IMR-90 (cell line): ENCODE measurements at regions not wholly inside any gene's neighbourhood (a gene's known extent, or its start where the extent isn't known, plus 50 kb on each side); places are given as distances from the start of the nearest gene placed in this dataset.

Experiments used
- ATAC-seq: fragments of 200-7000 bp; cut with Tn5 transposase; 2 replicates; pipeline ENCODE4 v1.9.1; 2020; ENCODE audit warnings: low read depth, mild to moderate bottlenecking, moderate library complexity
- BruUV-seq: library from RNA; stranded (reverse); fragments of 400-500 nt; replicated peaks from 2 replicates; lab custom pipeline; 2021; lab: Mats Ljungman, UMichigan
- CTCF ChIA-PET: fragments of 300-600 bp; formaldehyde crosslinking; extraction: SDS; loops from one replicate; lab custom pipeline; 2021; ENCODE audit warnings: antibody characterized with exemption; lab: Yijun Ruan, JAX
- POLR2A ChIA-PET: fragments of 300-600 bp; sonication (Branson Sonifier 250); formaldehyde crosslinking; loops from one replicate; lab custom pipeline; 2022; ENCODE audit warnings: antibody characterized with exemption; ENCODE audit not compliant: unreplicated experiment; lab: Charles Lee
- DNase-seq: peaks from one replicate; pipeline ENCODE4 v3.0.0; 2013
- H2AFZ ChIP-seq: replicated peaks from 2 replicates; pipeline ENCODE3; 2013; ENCODE audit warnings: low read length, mild to moderate bottlenecking; ENCODE audit not compliant: poor library complexity
- H2AK5ac ChIP-seq: 2 replicates; pipeline ENCODE4 v1.6.1; 2013; ENCODE audit warnings: low read depth, low read length, inconsistent platforms
- H2AK9ac ChIP-seq: replicated peaks from 2 replicates; pipeline ENCODE3; 2013; ENCODE audit warnings: mild to moderate bottlenecking, low read depth, low read length, moderate library complexity; ENCODE audit not compliant: poor library complexity
- H2BK120ac ChIP-seq: 2 replicates; pipeline ENCODE4 v1.6.1; 2013; ENCODE audit warnings: low read depth, low read length, inconsistent platforms
- H2BK15ac ChIP-seq: 3 replicates; pipeline ENCODE4 v1.6.1; 2013; ENCODE audit warnings: low read depth, low read length, inconsistent platforms
- H2BK20ac ChIP-seq: 2 replicates; pipeline ENCODE4 v1.6.1; 2013; ENCODE audit warnings: low read depth, mild to moderate bottlenecking, inconsistent platforms, low read length, moderate library complexity
- H2BK5ac ChIP-seq: 2 replicates; pipeline ENCODE4 v1.6.1; 2013; ENCODE audit warnings: mild to moderate bottlenecking, low read depth, low read length, inconsistent platforms; ENCODE audit not compliant: poor library complexity, severe bottlenecking
- H3K14ac ChIP-seq: replicated peaks from 2 replicates; pipeline ENCODE4 v1.6.1; 2013; ENCODE audit warnings: low read depth, low read length, inconsistent platforms
- H3K18ac ChIP-seq: 2 replicates; pipeline ENCODE4 v1.6.1; 2013; ENCODE audit warnings: low read depth, low read length, control low read depth
- H3K23ac ChIP-seq: 2 replicates; pipeline ENCODE4 v1.6.1; 2013; ENCODE audit warnings: low read depth, low read length, inconsistent platforms
- H3K27ac ChIP-seq: 2 replicates; pipeline ENCODE4 v1.5.1; 2013; ENCODE audit warnings: mild to moderate bottlenecking, control low read depth, low read length; ENCODE audit not compliant: insufficient read depth
- H3K27me3 ChIP-seq: 2 replicates; pipeline ENCODE4 v1.6.1; 2013; ENCODE audit warnings: low read length; ENCODE audit not compliant: control insufficient read depth, insufficient read depth
- H3K36me3 ChIP-seq: 2 replicates; pipeline ENCODE4 v1.6.1; 2013; ENCODE audit warnings: low read length, mixed read lengths; ENCODE audit not compliant: control insufficient read depth, insufficient read depth
- H3K4ac ChIP-seq: 2 replicates; pipeline ENCODE4 v1.6.1; 2013; ENCODE audit warnings: low read depth, low read length, inconsistent platforms
- H3K4me1 ChIP-seq: 2 replicates; pipeline ENCODE4 v1.6.1; 2013; ENCODE audit warnings: low read length, mixed read lengths; ENCODE audit not compliant: control insufficient read depth, insufficient read depth
- H3K4me2 ChIP-seq: 2 replicates; pipeline ENCODE4 v1.6.1; 2013; ENCODE audit warnings: low read depth, mild to moderate bottlenecking, control low read depth, low read length, moderate library complexity
- H3K4me3 ChIP-seq: 2 replicates; pipeline ENCODE4 v1.5.1; 2013; ENCODE audit warnings: low read depth, mild to moderate bottlenecking, control low read depth, low read length, moderate library complexity; ENCODE audit not compliant: insufficient read depth
- H3K56ac ChIP-seq: 2 replicates; pipeline ENCODE4 v1.6.1; 2013; ENCODE audit warnings: low read length, inconsistent platforms; ENCODE audit not compliant: insufficient read depth; ENCODE audit errors: extremely low read depth
- H3K79me1 ChIP-seq, 2 experiments: 2 replicates each; pipeline ENCODE4 v1.6.1; 2013; ENCODE audit warnings: low read length in 2 of 2, inconsistent platforms in 1 of 2, low read depth in 1 of 2
- H3K9ac ChIP-seq: 2 replicates; pipeline ENCODE4 v1.6.1; 2013; ENCODE audit warnings: low read depth, low read length, control low read depth
- H3K9me1 ChIP-seq: 2 replicates; pipeline ENCODE4 v1.6.1; 2013; ENCODE audit warnings: low read length, inconsistent platforms; ENCODE audit not compliant: insufficient read depth
- H3K9me3 ChIP-seq: 2 replicates; pipeline ENCODE4 v1.6.1; 2013; ENCODE audit warnings: low read length; ENCODE audit not compliant: control insufficient read depth, insufficient read depth
- H4K20me1 ChIP-seq: 2 replicates; pipeline ENCODE4 v1.6.1; 2013; ENCODE audit warnings: low read length, inconsistent platforms; ENCODE audit not compliant: insufficient read depth
- H4K5ac ChIP-seq: 2 replicates; pipeline ENCODE4 v1.6.1; 2013; ENCODE audit warnings: mild to moderate bottlenecking, low read depth, low read length, control low read depth
- H4K8ac ChIP-seq, 2 experiments: 2 replicates each; pipeline ENCODE4 v1.6.1; 2013; ENCODE audit warnings: low read depth in 2 of 2, low read length in 2 of 2, control low read depth in 1 of 2, inconsistent platforms in 1 of 2
- H4K91ac ChIP-seq: 2 replicates; pipeline ENCODE4 v1.6.1; 2013; ENCODE audit warnings: low read depth, low read length, inconsistent platforms; ENCODE audit not compliant: insufficient read depth
- BHLHE40 ChIP-seq: fragments of 150-350 bp; IDR thresholded peaks from 2 replicates; pipeline ENCODE4 v1.6.1; 2016; ENCODE audit warnings: mild to moderate bottlenecking, low read depth, low read length
- CEBPB ChIP-seq: IDR thresholded peaks from 2 replicates; pipeline ENCODE4 v1.6.1; 2012; ENCODE audit warnings: low read depth, low read length, improper control_type of control experiment
- CHD1 ChIP-seq: IDR thresholded peaks from 2 replicates; pipeline ENCODE4 v1.6.1; 2012; ENCODE audit warnings: low read depth, low read length, improper control_type of control experiment
- CTCF ChIP-seq: conservative IDR thresholded peaks from 2 replicates; pipeline ENCODE4 v1.5.1; 2012; ENCODE audit warnings: mild to moderate bottlenecking, low read depth, low read length, improper control_type of control experiment
- ELK1 ChIP-seq: fragments of 150-350 bp; IDR thresholded peaks from 2 replicates; pipeline ENCODE4 v1.6.1; 2016; ENCODE audit warnings: low read depth, mild to moderate bottlenecking, low read length, moderate library complexity, borderline replicate concordance
- FOS ChIP-seq: fragments of 150-350 bp; IDR thresholded peaks from 2 replicates; pipeline ENCODE4 v1.6.1; 2016; ENCODE audit warnings: low read depth, low read length
- MAFK ChIP-seq: IDR thresholded peaks from 2 replicates; pipeline ENCODE4 v1.6.1; 2012; ENCODE audit warnings: low read depth, low read length, improper control_type of control experiment
- MAZ ChIP-seq: IDR thresholded peaks from 2 replicates; pipeline ENCODE4 v1.6.1; 2012; ENCODE audit warnings: low read depth, mild to moderate bottlenecking, low read length, improper control_type of control experiment, moderate library complexity, borderline replicate concordance
- MXI1 ChIP-seq: IDR thresholded peaks from 2 replicates; pipeline ENCODE4 v1.6.1; 2012; ENCODE audit warnings: low read depth, mild to moderate bottlenecking, low read length, moderate library complexity, borderline replicate concordance
- NFE2L2 ChIP-seq: fragments of 150-350 bp; IDR thresholded peaks from 2 replicates; pipeline ENCODE4 v1.6.1; 2016; ENCODE audit warnings: low read depth, mild to moderate bottlenecking, low read length
- POLR2A ChIP-seq: IDR thresholded peaks from 2 replicates; pipeline ENCODE4 v1.6.1; 2012; ENCODE audit warnings: mild to moderate bottlenecking, low read depth, low read length
- RAD21 ChIP-seq: IDR thresholded peaks from 2 replicates; pipeline ENCODE4 v1.6.1; 2012; ENCODE audit warnings: low read length, improper control_type of control experiment
- RCOR1 ChIP-seq: IDR thresholded peaks from 2 replicates; pipeline ENCODE4 v1.6.1; 2012; ENCODE audit warnings: mild to moderate bottlenecking, low read length, improper control_type of control experiment; ENCODE audit not compliant: insufficient replicate concordance
- RFX5 ChIP-seq: IDR thresholded peaks from 2 replicates; pipeline ENCODE4 v1.8.0; 2012; ENCODE audit warnings: low read depth, mild to moderate bottlenecking, low read length, moderate library complexity
- SMC3 ChIP-seq: fragments of 150-350 bp; IDR thresholded peaks from 2 replicates; pipeline ENCODE4 v1.6.1; 2016; ENCODE audit warnings: low read depth, mild to moderate bottlenecking, antibody characterized with exemption, low read length, moderate library complexity
- USF2 ChIP-seq: fragments of 150-350 bp; IDR thresholded peaks from 2 replicates; pipeline ENCODE4 v1.6.1; 2017; ENCODE audit warnings: mild to moderate bottlenecking, antibody characterized with exemption, low read length, low read depth
- WGBS, 2 experiments: methylation state at CpG; one replicate each; pipeline versions ENCODE4 v1.1.5 to v1.1.7; 2013; ENCODE audit warnings: missing lambda C conversion rate in 2 of 2; ENCODE audit not compliant: insufficient read length in 1 of 2; ENCODE audit errors: extremely low coverage in 2 of 2; 5-methylcytosine and 5-hydroxymethylcytosine counted together
- dilution Hi-C: fragments of 300-500 bp; cut with HindIII; formaldehyde crosslinking; loops from one replicate; pipeline ENCODE4 v1.14.3; 2018; ENCODE audit warnings: low sequenced_read_pairs; ENCODE audit not compliant: unreplicated experiment
- in situ Hi-C: fragments of 300-500 bp; cut with MboI; formaldehyde crosslinking; loops from 3 replicates; pipeline ENCODE4 v1.14.3; 2019; ENCODE audit warnings: low sequenced_read_pairs, inconsistent platforms, mixed read lengths
- intact Hi-C: fragments of 100-400 bp; cut with micrococcal nuclease; formaldehyde crosslinking; loops from 2 replicates; pipeline ENCODE4 v1.10.0; 2022

- H3K4me2 ChIP-seq = no peak overlapping the region
- no TSS peak for BruUV-seq
- in situ Hi-C loops (no loop called here), dilution Hi-C loops (no loop called here), intact Hi-C loops (no loop called here)
- ChIA-PET CTCF (no interaction called here), POLR2A (no interaction called here)
- H3K27me3 ChIP-seq = no peaks in the 10 kb centered on the region
- H4K8ac ChIP-seq = no peak overlapping the region
- no peak overlapping the region for H3K18ac ChIP-seq
- no peak overlapping the region for H3K9ac ChIP-seq
- no peaks in the 10 kb centered on the region for H3K4me1 ChIP-seq
- H4K20me1 ChIP-seq = no peaks in the 10 kb centered on the region
- H2BK5ac ChIP-seq = no peak overlapping the region
- no peak overlapping the region for H2BK20ac ChIP-seq
- no peak overlapping the region for H4K91ac ChIP-seq
- H2AK5ac ChIP-seq = no peak overlapping the region
- no peak overlapping the region for H3K27ac ChIP-seq
- H4K5ac ChIP-seq = no peak overlapping the region
- ATAC-seq = no peak
- no peak overlapping the region for H3K56ac ChIP-seq
- H3K9me3 ChIP-seq = no peaks in the 10 kb centered on the region
- H3K36me3 ChIP-seq = no peaks in the 10 kb centered on the region
- no peak overlapping the region for H2AK9ac ChIP-seq
- H3K79me1 ChIP-seq = no peaks in the 10 kb centered on the region
- WGBS, 2 experiments = no CpG with 5 or more reads among the region's 3 CpGs
- no peak overlapping the region for H2BK15ac ChIP-seq
- DNase-seq = no peak
- no peak overlapping the region for H2AFZ ChIP-seq
- no peaks in the 10 kb centered on the region for H3K9me1 ChIP-seq
- no peak overlapping the region for H2BK120ac ChIP-seq
- TF ChIP-seq FOS (no peak), RAD21 (no peak), MAZ (no peak), SMC3 (no peak), CHD1 (no peak), USF2 (no peak), CTCF (no peak), ELK1 (no peak), RCOR1 (no peak), MAFK (no peak), BHLHE40 (no peak), POLR2A (no peak), CEBPB (no peak), MXI1 (no peak), RFX5 (no peak), NFE2L2 (no peak)
- H3K4me3 ChIP-seq = no peak overlapping the region
- H3K14ac ChIP-seq = no peak overlapping the region
- H3K4ac ChIP-seq = no peak overlapping the region
- H3K23ac ChIP-seq = no peak overlapping the region
These were observed 584.7 kb downstream of the EBF1 start for GRCh38 chr5:158514986-158515359.
